ENCODE measurements at regions not wholly inside any gene's neighbourhood (a gene's known extent, or its start where the extent isn't known, plus 50 kb on each side); places are given as distances from the start of the nearest gene placed in this dataset.

DNA sequence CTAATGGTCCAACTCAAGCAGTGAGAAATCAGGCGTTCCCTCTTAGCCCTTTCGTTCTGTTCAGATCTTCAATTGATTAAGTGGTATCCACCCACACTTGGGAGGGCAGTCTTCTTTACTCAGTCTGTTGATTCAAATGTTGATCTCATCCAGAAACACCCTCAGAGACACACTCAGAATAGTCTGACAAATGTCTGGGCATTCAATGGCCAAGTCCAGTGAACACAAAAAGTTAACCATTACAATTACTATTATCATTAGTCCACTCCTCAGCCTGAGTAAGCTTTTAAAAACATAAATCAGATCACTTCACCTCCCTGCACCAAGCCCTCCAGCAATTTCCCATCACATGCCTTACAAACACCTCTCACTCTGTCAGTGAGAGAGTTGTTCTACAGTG lies 423.2 kb downstream of the RFPL4B start:
- H3K4me2 ChIP-seq, result no peak overlapping the region
- no peaks in the 10 kb centered on the region for H3K4me1 ChIP-seq
- H4K20me1 ChIP-seq, result no peaks in the 10 kb centered on the region
- TF ChIP-seq Cebpa-rat (IDR thresholded peaks at IDR 0.05), result no peak
- H3K36me3 ChIP-seq, result no peaks in the 10 kb centered on the region
- no peaks in the 10 kb centered on the region for H3K27me3 ChIP-seq
- H3K9ac ChIP-seq, result no peak overlapping the region
- peaks cover 10 to 18% (median 15%) of the 10 kb centered on the region in 11 experiments; a peak in 20 of 22 replicates for H3K9me3 ChIP-seq (replicated peaks in 1 of 11)
- no peak overlapping the region for H3K4me3 ChIP-seq
- H3K27ac ChIP-seq, result no peak overlapping the region

DNA sequence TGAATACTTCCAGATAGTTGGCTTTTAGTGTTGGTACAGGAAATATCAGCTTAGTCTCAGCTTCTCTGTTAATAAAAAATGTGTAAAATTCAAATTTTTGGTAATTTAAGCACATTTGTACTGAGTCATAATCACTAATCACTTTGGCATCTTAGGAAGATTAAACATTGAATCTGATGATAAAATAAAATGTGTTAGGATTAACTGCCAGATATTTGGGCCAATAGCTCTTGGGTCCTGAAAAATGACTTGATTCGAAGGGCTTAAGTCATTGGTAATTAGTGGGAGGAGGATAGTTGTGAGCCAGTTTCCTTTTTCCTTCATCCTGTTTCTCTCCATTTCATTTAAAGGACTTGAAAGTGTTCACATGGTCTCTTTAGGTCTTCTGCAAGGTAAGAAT lies 426.1 kb downstream of the RFPL4B start:
- Histone ChIP-seq H3K4me1 (no peaks in the 10 kb centered on the region), H3K4me3 (no peak overlapping the region), H3K4me2 (no peak overlapping the region), H3K27me3 (no peaks in the 10 kb centered on the region), H3K9me3 (replicated peaks in 1 of 11) (peaks cover 0 to 5% (median under 1%) of the 10 kb centered on the region in 11 experiments; a peak in 6 of 22 replicates), H4K20me1 (no peaks in the 10 kb centered on the region), H3K27ac (no peak overlapping the region), H3K9ac (no peak overlapping the region), H3K36me3 (no peaks in the 10 kb centered on the region)
- no peak for TF ChIP-seq Cebpa-rat (IDR thresholded peaks at IDR 0.05)

DNA sequence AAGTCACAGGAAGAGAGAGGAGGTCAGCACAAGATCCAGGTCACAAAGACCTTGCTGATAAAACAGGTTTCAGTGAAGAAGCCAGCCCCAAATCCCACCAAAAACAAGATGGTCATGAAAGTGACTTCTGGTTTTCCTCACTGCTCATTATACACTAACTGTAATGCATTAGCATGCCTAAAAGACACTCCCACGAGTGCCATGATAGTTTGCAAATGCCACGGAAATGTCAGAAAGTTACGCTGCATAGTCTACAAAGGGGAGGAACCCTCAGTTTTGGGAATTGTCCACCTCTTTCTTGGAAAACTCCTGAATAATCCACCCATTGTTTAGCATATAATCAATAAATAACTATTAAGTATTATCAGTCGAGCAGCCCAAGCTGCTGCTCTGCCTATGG lies 427.2 kb downstream of the RFPL4B start:
- no peak overlapping the region for H3K9ac ChIP-seq
- H3K36me3 ChIP-seq, result no peaks in the 10 kb centered on the region
- H3K4me3 ChIP-seq, result no peak overlapping the region
- H3K27me3 ChIP-seq, result no peaks in the 10 kb centered on the region
- no peaks in the 10 kb centered on the region for H3K9me3 ChIP-seq (replicated peaks in 1 of 11)
- TF ChIP-seq Cebpa-rat (IDR thresholded peaks at IDR 0.05), result no peak
- H4K20me1 ChIP-seq, result no peaks in the 10 kb centered on the region
- no peak overlapping the region for H3K27ac ChIP-seq
- H3K4me2 ChIP-seq, result no peak overlapping the region
- no peaks in the 10 kb centered on the region for H3K4me1 ChIP-seq

DNA sequence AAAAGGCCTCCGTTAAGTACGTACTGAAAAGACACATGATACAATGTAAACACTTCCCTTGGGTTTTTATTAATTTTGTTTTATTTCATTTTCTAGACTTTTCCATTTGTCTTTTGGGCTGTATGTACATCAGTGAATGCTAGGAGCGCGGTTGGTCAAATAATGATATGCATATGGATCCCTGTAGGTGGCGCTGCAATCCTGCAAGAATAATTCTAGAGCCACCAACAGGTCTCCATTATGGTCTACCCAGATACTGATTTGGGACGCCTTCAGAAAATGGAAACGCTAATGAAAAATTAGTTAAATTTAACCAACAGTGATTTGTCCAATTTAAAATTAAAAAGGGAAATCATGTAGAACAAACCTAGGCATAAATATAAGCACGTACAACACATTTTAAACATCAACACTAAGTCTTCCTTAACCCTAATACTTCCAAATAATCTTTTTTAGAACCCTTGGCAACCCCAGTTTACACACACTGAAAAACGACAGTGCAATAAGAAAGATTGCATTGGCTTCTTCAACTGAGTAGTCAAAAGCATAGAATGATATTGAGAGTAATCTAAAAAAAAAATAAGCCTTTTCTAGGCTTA lies 433.5 kb downstream of the RFPL4B start:
- Histone ChIP-seq H3K36me3 (no peaks in the 10 kb centered on the region), H3K4me1 (no peaks in the 10 kb centered on the region), H3K27ac (no peak overlapping the region), H3K27me3 (no peaks in the 10 kb centered on the region), H3K9me3 (replicated peaks in 1 of 11) (no peaks in the 10 kb centered on the region), H3K9ac (no peak overlapping the region), H3K4me2 (no peak overlapping the region), H4K20me1 (no peaks in the 10 kb centered on the region), H3K4me3 (no peak overlapping the region)
- TF ChIP-seq Cebpa-rat (IDR thresholded peaks at IDR 0.05), result no peak

DNA sequence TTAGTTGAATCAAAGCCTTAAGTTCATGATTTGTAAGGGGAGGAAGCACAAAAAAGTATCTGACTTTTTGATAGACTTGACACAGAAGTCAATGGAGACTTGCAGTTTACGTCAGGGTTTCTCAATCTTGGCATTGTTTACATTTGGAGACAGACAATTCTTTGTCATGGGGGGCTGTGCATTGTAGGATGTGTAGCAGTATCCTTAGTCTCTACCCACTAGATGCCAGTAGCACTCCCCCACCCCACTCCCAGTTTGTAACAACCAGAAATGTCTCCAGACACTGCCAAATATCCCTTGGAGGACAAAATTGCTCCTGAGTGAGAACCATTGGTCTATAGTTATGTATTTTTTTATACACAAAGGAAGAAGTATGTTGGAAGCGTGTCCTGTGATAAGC lies 434.1 kb downstream of the RFPL4B start:
- no peak overlapping the region for H3K9ac ChIP-seq
- H3K4me1 ChIP-seq, result no peaks in the 10 kb centered on the region
- H3K4me3 ChIP-seq, result no peak overlapping the region
- TF ChIP-seq Cebpa-rat (IDR thresholded peaks at IDR 0.05), result no peak
- no peaks in the 10 kb centered on the region for H3K9me3 ChIP-seq (replicated peaks in 1 of 11)
- H3K27me3 ChIP-seq, result no peaks in the 10 kb centered on the region
- no peak overlapping the region for H3K4me2 ChIP-seq
- no peaks in the 10 kb centered on the region for H4K20me1 ChIP-seq
- H3K36me3 ChIP-seq, result no peaks in the 10 kb centered on the region
- no peak overlapping the region for H3K27ac ChIP-seq

DNA sequence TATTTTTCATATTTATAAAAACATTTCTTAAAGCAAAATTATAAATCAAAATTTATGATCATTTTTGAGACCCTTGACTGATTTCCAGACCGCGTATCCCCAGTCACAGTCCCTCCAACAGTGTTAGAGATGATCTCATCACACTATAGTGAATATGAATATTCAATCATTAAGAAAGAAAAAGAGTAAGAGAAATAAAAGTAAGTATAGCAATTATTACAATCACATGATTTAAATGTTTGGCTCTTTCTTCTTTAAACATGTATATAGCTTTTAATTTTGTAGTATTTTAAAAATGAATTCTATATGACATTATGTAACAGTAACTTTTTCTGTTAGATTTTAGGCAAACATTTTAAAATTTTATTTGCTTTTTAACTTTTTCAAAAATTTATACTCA lies 438.3 kb downstream of the RFPL4B start:
- H3K9me3 ChIP-seq (replicated peaks in 1 of 11), result no peaks in the 10 kb centered on the region
- H3K27ac ChIP-seq, result no peak overlapping the region
- no peaks in the 10 kb centered on the region for H3K27me3 ChIP-seq
- no peak overlapping the region for H3K4me2 ChIP-seq
- no peak overlapping the region for H3K9ac ChIP-seq
- H3K36me3 ChIP-seq, result no peaks in the 10 kb centered on the region
- H3K4me3 ChIP-seq, result no peak overlapping the region
- no peak for TF ChIP-seq Cebpa-rat (IDR thresholded peaks at IDR 0.05)
- no peaks in the 10 kb centered on the region for H4K20me1 ChIP-seq
- no peaks in the 10 kb centered on the region for H3K4me1 ChIP-seq

DNA sequence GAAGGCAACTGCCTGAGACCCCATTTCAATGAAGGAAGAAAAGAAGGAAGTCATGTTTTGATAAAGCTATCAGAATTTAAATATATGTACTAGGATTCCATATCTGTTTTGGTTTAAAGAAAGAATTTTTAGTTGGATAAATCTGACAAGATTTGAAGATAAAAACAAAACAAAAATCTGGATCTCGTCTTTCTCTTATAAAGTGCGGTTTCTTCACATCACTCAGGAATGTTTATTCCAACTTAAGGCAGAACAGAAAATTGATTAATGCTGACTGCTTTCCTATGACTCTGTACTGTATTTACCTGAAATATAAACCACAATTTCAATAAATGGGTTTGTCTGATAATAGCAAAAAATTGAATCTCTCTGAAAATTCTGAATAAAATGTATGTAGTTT lies 439.7 kb downstream of the RFPL4B start:
- Histone ChIP-seq H3K4me3 (no peak overlapping the region), H3K27me3 (no peaks in the 10 kb centered on the region), H3K4me2 (no peak overlapping the region), H3K9me3 (replicated peaks in 1 of 11) (no peaks in the 10 kb centered on the region), H3K9ac (no peak overlapping the region), H3K36me3 (no peaks in the 10 kb centered on the region), H3K27ac (no peak overlapping the region), H3K4me1 (no peaks in the 10 kb centered on the region), H4K20me1 (no peaks in the 10 kb centered on the region)
- no peak for TF ChIP-seq Cebpa-rat (IDR thresholded peaks at IDR 0.05)

DNA sequence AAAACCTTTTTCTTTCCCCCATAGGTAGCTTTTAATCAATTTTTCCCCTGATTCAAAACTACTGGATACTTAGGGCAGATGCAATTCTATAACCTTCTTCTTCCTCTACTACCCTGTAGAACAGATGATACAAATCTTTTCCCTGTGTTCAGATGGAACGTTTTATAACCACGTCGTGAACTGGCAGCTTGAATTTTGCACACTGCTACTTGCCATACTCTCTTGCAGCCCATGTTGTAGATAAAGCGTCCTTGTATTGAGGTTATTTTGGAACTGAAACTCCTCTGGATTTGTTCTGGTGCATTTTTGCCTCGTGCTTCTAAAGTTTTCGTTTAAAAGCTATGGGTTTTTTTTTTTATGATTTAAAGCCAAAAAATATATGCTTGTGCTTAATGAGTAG lies 440.2 kb downstream of the RFPL4B start:
- no peaks in the 10 kb centered on the region for H3K4me1 ChIP-seq
- no peak overlapping the region for H3K4me2 ChIP-seq
- TF ChIP-seq Cebpa-rat (IDR thresholded peaks at IDR 0.05), result no peak
- H3K27ac ChIP-seq, result no peak overlapping the region
- H4K20me1 ChIP-seq, result no peaks in the 10 kb centered on the region
- no peak overlapping the region for H3K4me3 ChIP-seq
- no peaks in the 10 kb centered on the region for H3K36me3 ChIP-seq
- H3K9ac ChIP-seq, result no peak overlapping the region
- H3K27me3 ChIP-seq, result no peaks in the 10 kb centered on the region
- no peaks in the 10 kb centered on the region for H3K9me3 ChIP-seq (replicated peaks in 1 of 11)

DNA sequence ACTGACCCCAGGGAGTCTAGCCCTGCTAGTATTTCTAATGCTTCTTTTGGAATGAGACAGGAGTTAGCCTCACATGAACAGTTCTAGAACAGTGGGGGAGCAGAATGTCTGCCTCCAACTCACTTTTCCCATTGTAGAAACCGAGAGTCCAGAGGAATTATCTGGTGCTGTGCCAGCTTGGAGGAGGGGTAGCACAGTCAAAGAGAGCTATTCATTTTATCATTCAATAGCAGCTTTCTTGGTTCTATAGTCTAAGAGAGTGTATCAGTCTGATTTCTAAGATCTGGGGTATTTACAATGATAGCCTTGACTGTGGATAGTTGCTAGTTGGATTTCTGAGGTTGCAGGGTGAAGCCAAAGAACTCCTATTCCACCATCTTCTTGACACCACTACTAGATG lies 448.2 kb downstream of the RFPL4B start:
- Histone ChIP-seq H3K9me3 (replicated peaks in 1 of 11) (peaks cover 0 to 18% (median 5%) of the 10 kb centered on the region in 11 experiments; a peak in 8 of 22 replicates), H4K20me1 (no peaks in the 10 kb centered on the region), H3K4me2 (no peak overlapping the region), H3K9ac (no peak overlapping the region), H3K27ac (no peak overlapping the region), H3K27me3 (no peaks in the 10 kb centered on the region), H3K4me1 (no peaks in the 10 kb centered on the region), H3K36me3 (no peaks in the 10 kb centered on the region), H3K4me3 (no peak overlapping the region)
- TF ChIP-seq Cebpa-rat (IDR thresholded peaks at IDR 0.05), result no peak

DNA sequence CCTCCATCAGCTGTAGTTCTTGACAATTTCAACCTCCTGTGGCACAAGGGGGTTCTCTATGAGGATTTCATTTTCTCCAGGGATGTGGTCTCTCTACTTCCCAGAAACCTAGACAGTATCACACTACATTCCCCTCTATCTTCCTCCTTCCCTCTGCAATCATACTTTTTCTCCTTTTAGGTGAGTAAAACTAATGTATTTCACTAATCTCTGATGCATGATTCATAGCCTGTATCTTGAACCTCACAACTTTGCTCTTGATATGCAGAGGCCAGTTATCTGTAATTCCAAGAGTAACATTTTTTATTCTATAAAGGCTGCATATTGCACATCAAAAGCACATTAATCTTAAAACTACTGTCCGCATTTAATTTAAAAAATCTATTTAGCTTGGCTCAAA lies 449.6 kb downstream of the RFPL4B start:
- Histone ChIP-seq H4K20me1 (no peaks in the 10 kb centered on the region), H3K27ac (no peak overlapping the region), H3K4me2 (no peak overlapping the region), H3K27me3 (no peaks in the 10 kb centered on the region), H3K36me3 (no peaks in the 10 kb centered on the region), H3K9ac (no peak overlapping the region), H3K9me3 (replicated peaks in 1 of 11) (peaks cover 0 to 18% (median 5%) of the 10 kb centered on the region in 11 experiments; a peak in 8 of 22 replicates), H3K4me3 (no peak overlapping the region), H3K4me1 (no peaks in the 10 kb centered on the region)
- TF ChIP-seq Cebpa-rat (IDR thresholded peaks at IDR 0.05), result no peak

Data from BLaER1 treated with 17β-estradiol and CSF1 and Interleukin-3, amounts not matched to agents 10 nM and 100 nM (cell line).